ENCODE measurements at regions not wholly inside any gene's neighbourhood (a gene's known extent, or its start where the extent isn't known, plus 50 kb on each side); places are given as distances from the start of the nearest gene placed in this dataset.

DNA sequence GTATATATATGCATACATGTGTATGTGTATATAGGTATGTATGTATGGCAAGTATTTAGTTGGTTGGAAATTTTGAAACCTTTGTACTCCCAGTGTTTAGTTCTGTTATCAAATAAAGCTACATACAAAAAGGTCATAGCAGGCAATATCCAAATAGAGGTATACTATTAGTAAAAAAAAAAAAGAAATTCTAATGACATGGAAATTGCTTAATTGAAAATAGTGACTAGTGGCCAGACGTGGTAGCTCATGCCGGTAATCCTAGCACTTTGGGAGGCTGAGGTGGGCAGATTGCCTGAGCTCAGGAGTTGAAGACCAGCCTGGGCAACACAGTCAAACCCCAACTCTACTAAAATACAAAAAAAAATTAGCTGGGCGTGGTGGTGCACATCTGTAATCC is 351.6 kb upstream of the NR5A2 start:
- BruUV-seq (replicated peaks), result no TSS peak
- Histone ChIP-seq H3K4me1 (ENCODE audit: control insufficient read depth, insufficient read depth, low read length) (no peaks in the 10 kb centered on the region), H3K36me3 (ENCODE audit: control insufficient read depth, insufficient read depth, low read length) (no peaks in the 10 kb centered on the region), H3K27ac (ENCODE audit: low read length) (no peak overlapping the region), H3K4me3 (ENCODE audit: low read depth in 2 of 2, low read length in 2 of 2) (no peak overlapping the region), H3K27me3 (ENCODE audit: control insufficient read depth, insufficient read depth, low read length) (no peaks in the 10 kb centered on the region), H3K9me3 (ENCODE audit: control insufficient read depth, insufficient read depth, low read depth, low read length) (no peaks in the 10 kb centered on the region)
- DNase-seq (ENCODE audit: low read depth, low spot score), result no peak
- no peak for ATAC-seq
- ChIA-PET POLR2A (no interaction called here), CTCF (interaction anchor here (0.6 kb wide), 1 partner anchor 222 kb away, joined by 6 read pairs; no protein-coding TSS in a partner anchor)
- intact Hi-C loops (cut with micrococcal nuclease; ENCODE audit: unreplicated experiment) (no loop called here), in situ Hi-C loops (cut with HindIII; ENCODE audit: low pct_unique_long_range_greater_than_20kb, low sequenced_read_pairs) (no loop called here)
- TF ChIP-seq SIN3A (IDR thresholded peaks at IDR 0.05; ENCODE audit: borderline replicate concordance, insufficient read depth, low read depth, low read length), result no peak
- no peak for TF ChIP-seq POLR2AphosphoS5 (IDR thresholded peaks at IDR 0.05; ENCODE audit: low read depth, low read length)
- TF ChIP-seq, protein P1, sequence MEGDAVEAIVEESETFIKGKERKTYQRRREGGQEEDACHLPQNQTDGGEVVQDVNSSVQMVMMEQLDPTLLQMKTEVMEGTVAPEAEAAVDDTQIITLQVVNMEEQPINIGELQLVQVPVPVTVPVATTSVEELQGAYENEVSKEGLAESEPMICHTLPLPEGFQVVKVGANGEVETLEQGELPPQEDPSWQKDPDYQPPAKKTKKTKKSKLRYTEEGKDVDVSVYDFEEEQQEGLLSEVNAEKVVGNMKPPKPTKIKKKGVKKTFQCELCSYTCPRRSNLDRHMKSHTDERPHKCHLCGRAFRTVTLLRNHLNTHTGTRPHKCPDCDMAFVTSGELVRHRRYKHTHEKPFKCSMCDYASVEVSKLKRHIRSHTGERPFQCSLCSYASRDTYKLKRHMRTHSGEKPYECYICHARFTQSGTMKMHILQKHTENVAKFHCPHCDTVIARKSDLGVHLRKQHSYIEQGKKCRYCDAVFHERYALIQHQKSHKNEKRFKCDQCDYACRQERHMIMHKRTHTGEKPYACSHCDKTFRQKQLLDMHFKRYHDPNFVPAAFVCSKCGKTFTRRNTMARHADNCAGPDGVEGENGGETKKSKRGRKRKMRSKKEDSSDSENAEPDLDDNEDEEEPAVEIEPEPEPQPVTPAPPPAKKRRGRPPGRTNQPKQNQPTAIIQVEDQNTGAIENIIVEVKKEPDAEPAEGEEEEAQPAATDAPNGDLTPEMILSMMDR (IDR thresholded peaks at IDR 0.05), result no peak; the same call in 1 of the 2 replicates
- TF ChIP-seq TCF7L2 (IDR thresholded peaks at IDR 0.05; ENCODE audit: low read depth, low read length), result no peak
- TF ChIP-seq, protein P2, sequence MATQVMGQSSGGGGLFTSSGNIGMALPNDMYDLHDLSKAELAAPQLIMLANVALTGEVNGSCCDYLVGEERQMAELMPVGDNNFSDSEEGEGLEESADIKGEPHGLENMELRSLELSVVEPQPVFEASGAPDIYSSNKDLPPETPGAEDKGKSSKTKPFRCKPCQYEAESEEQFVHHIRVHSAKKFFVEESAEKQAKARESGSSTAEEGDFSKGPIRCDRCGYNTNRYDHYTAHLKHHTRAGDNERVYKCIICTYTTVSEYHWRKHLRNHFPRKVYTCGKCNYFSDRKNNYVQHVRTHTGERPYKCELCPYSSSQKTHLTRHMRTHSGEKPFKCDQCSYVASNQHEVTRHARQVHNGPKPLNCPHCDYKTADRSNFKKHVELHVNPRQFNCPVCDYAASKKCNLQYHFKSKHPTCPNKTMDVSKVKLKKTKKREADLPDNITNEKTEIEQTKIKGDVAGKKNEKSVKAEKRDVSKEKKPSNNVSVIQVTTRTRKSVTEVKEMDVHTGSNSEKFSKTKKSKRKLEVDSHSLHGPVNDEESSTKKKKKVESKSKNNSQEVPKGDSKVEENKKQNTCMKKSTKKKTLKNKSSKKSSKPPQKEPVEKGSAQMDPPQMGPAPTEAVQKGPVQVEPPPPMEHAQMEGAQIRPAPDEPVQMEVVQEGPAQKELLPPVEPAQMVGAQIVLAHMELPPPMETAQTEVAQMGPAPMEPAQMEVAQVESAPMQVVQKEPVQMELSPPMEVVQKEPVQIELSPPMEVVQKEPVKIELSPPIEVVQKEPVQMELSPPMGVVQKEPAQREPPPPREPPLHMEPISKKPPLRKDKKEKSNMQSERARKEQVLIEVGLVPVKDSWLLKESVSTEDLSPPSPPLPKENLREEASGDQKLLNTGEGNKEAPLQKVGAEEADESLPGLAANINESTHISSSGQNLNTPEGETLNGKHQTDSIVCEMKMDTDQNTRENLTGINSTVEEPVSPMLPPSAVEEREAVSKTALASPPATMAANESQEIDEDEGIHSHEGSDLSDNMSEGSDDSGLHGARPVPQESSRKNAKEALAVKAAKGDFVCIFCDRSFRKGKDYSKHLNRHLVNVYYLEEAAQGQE (IDR thresholded peaks at IDR 0.05; ENCODE audit: insufficient read depth in 1 of 2, low read depth in 2 of 2, low read length in 1 of 2), result no peak

DNA sequence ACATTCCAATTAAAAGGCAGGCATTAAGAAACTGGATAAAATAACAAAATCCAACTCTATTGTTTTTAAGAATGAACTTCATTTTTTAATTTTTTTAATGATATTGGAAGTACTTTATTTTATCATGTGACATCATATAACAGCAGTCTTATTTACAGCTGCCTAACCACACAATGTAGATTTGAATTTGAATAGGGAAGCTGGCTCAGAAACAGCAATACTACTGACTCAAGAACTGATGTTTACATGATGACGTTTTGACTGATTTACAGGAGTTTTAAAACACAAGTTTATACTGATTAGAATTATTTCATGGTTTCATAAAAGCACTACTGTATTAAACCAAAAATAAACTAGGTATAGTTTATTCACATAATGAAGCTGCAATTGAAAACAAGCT is 348.7 kb upstream of the NR5A2 start:
- H3K27ac ChIP-seq (ENCODE audit: low read length), result no peak overlapping the region
- in situ Hi-C loops (cut with HindIII; ENCODE audit: low pct_unique_long_range_greater_than_20kb, low sequenced_read_pairs) (no loop called here), intact Hi-C loops (cut with micrococcal nuclease; ENCODE audit: unreplicated experiment) (no loop called here)
- no peak for ATAC-seq
- ChIA-PET CTCF (no interaction called here), POLR2A (no interaction called here)
- BruUV-seq (replicated peaks), result no TSS peak
- H3K4me3 ChIP-seq (ENCODE audit: low read depth in 2 of 2, low read length in 2 of 2), result no peak overlapping the region
- DNase-seq (ENCODE audit: low read depth, low spot score), result no peak
- H3K9me3 ChIP-seq (ENCODE audit: control insufficient read depth, insufficient read depth, low read depth, low read length), result no peaks in the 10 kb centered on the region
- H3K36me3 ChIP-seq (ENCODE audit: control insufficient read depth, insufficient read depth, low read length), result no peaks in the 10 kb centered on the region
- H3K4me1 ChIP-seq (ENCODE audit: control insufficient read depth, insufficient read depth, low read length), result no peaks in the 10 kb centered on the region; the same call in 1 of the 2 replicates
- H3K27me3 ChIP-seq (ENCODE audit: control insufficient read depth, insufficient read depth, low read length), result no peaks in the 10 kb centered on the region
- TF ChIP-seq SIN3A (IDR thresholded peaks at IDR 0.05; ENCODE audit: borderline replicate concordance, insufficient read depth, low read depth, low read length) (no peak), POLR2AphosphoS5 (IDR thresholded peaks at IDR 0.05; ENCODE audit: low read depth, low read length) (no peak), TCF7L2 (IDR thresholded peaks at IDR 0.05; ENCODE audit: low read depth, low read length) (no peak)
- TF ChIP-seq, protein P2 (IDR thresholded peaks at IDR 0.05; ENCODE audit: insufficient read depth in 1 of 2, low read depth in 2 of 2, low read length in 1 of 2), result no peak
- TF ChIP-seq, protein P1 (IDR thresholded peaks at IDR 0.05), result no peak
